NCI-H446 treated with DMSO at 0.1 percent for 48 hours (cell line): ENCODE measurements at regions not wholly inside any gene's neighbourhood (a gene's known extent, or its start where the extent isn't known, plus 50 kb on each side); places are given as distances from the start of the nearest gene placed in this dataset.
A peak's percentile ranks its signal among the peaks of the same experiment; 100 is the strongest.
"Not testable (repeated sequence)": the region's sequence is repeated elsewhere in the genome, so short reads cannot be mapped to it uniquely, and the experiment has no call there.

Source experiments
- DNase-seq: peaks from one replicate; lab custom pipeline; 2025; lab: John Stamatoyannopoulos, UW

DNA sequence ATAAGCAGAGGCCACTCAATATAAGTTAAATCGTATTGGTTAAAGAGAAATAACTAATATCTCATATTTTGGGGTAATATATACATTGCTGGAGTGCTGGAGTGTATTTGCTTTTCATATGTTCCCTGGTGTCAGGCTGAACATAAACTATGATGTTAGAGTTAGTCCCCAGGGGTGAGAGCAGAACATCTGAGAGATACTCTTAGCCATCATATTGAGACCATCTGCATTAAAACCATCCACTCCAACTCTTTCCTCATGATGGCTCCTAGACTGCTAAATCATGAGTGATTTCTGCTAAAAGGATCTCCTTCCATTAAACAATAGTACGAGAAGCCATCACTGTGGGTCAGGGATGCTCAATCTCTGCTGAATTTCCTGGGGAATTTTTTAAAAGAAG, 436.2 kb downstream of the DTWD2 start:
- no peak for DNase-seq

DNA sequence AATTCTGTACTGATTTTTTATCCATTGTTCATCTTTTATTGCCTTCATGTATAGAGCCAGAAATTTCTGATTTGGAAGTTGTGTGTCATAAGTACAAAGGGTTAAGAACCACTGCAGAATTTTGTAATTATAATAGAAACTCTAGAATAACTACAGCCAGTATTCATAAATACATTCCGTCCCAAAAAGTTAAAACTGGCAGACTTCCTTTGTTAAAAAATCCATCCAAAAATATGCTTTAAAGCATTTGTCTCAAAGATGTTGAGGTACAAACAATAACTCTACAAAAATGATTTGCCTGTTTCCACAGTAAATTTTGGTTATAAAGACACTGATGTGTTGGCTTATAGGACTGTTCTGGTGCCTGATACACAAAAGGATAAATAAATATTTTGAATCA, 436.6 kb downstream of the DTWD2 start:
- DNase-seq, result no peak

DNA sequence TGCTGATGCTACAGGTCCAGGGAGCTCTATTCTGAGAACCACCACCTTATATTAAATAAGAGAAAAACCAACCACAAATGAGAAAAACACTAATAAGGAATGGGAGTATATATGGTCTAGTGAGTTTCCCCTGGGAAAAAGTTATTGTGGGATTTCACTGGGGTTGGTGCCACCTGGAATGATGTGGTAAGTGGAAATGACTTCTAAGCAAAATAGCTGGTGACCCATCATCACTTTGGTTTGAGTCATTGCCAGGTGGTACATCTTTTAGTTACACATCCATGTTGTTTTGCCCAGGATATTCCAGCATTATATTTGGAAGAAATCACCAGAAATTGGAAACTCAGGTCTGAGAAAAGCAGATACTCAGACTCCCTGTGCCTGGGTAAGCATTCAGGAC, 437.3 kb downstream of the DTWD2 start:
- DNase-seq, result no peak

DNA sequence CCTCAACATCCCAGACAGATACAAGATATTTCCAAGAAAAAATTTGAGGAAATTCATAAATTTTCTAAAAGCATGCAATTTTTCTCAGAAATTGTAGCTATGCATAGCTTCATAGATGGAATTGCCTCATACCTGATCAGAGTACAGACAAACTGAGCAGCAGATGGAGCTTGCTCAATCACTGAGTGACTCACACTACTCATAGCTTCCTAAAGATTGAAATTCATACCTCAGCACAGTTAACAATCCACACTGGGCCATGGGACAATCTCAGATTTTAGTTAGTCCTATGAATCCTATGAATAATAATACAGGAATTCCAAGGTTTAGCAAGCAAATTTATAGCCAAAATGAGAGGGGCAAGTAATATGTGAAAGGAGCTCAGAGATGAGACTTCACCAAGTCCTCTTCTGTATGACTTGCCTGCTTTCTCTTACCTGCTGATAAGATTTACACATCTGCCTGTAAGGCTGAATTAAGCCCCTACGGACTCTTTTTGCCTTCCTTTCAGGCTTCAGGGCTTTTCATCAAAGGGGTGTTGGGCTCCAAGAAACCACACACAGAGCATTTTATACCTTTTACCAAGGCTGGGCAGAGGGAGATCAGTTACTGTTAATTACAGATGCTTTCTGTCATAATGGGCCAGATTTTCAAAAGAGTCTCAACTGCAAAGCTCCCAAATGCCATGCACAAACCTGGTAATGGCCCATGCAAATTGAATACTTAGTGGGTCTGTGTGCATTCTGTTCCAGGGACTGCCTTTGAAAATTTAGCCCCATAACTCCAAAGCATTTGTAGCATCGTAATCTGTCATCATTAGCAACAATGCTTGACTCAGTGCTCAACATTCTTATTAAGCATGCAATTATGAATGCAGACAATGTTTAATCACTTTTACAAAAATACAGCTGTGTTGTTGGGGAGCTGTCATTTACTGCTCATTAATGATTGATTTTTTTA, 439.3 kb downstream of the DTWD2 start:
- peak; percentile 66 for DNase-seq

DNA sequence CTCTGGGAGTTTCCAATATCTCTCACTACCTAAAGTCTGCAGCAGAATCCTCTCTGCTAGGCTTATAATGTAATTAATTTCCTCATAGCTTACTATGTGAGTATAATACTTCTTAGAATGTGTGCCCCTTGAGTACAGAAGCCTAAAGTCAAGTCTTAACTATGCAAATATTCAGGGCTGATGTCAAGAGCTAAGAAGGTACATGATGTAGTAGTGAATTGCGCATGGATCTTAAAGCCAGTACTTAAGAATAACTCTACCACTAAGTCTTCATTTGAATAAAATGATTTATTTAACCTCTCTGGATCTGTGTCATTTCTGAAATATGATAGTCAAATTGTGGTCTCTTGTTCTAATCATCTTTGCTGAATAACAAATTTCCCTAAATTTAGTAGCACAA, 442.9 kb downstream of the DTWD2 start:
- DNase-seq, result no peak

DNA sequence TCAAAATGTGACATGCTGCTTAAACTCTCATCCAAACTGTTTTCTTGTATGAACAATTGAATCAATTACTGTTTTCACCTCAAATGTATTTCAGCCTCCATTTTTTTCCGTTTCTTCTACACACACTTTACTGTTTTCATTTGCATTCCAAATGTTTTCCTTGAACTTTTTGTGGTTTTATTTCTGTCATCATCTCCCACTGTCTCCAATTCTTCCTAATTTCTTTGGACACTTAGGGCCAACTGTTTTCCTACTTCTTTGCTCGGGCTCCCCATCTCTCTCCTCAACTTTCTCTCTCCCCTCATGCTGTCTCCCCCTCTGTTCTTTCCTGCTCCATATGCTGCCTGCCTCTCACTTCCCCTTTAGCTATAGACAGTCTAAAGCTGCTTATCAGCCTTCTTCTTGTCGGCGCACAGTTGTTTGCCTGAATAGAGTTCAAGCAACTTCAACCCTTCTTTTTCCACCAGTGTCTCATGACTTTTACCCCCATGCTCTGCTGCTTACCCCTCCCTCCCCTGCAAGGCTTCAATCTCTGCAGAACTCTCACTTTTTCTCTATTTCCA, 443.4 kb downstream of the DTWD2 start:
- no peak for DNase-seq

DNA sequence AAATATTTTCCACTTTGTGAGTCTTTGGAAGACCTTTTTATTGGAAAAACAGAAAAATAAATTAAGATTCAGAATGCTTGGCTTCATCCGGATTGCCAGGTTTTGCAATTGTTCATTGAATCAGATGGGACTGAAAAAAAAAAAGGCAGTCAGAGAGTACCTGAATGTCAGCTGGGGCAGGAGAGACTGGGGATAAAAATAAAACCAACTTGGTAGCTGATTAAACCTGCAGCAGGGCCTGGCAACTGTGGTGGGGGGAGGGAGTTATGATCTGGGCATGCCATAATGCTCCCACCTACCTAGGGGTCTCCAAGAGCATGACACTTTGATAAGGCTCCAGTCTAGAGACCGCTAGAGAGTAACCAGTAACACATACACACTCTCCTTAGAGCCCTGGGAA, 454.4 kb downstream of the DTWD2 start:
- no peak for DNase-seq

DNA sequence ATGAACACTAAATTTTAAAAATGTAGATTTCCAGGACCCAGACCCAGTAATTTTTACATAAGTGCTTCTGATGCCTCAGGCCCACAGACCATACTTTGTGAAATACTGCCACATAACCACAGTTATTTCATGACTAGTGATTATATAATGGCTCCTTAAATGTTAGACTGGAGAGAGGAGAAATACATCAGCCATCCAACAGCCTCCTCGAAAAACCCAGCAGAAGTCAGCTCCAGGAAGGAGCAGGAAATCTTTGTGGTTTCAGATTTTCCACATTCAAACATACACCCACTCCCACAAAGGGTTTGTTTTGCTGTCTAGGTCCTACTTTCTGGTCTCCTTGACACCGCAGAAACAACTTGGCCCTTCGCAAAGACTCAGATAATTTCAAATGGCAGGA, 455.2 kb downstream of the DTWD2 start:
- DNase-seq, result no peak

DNA sequence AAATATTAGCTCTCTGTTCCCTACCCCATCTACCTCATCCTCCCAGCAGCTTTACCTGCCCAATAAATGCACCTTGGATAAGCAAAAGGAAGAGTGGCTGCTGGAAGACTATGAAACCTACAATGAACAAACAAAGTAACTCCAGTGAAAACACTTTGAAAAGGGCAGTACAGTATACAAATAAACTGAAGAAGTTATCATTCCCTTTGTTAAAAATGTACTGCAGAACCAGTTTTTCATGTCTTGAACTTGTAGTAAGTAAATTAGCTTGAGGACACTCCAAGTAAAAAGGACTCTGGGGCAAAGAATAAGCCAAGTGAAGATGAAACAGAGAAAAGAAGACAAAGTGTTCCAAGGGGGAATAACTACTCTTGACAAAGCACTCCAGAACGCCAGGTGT, 457.1 kb downstream of the DTWD2 start:
- no peak for DNase-seq

DNA sequence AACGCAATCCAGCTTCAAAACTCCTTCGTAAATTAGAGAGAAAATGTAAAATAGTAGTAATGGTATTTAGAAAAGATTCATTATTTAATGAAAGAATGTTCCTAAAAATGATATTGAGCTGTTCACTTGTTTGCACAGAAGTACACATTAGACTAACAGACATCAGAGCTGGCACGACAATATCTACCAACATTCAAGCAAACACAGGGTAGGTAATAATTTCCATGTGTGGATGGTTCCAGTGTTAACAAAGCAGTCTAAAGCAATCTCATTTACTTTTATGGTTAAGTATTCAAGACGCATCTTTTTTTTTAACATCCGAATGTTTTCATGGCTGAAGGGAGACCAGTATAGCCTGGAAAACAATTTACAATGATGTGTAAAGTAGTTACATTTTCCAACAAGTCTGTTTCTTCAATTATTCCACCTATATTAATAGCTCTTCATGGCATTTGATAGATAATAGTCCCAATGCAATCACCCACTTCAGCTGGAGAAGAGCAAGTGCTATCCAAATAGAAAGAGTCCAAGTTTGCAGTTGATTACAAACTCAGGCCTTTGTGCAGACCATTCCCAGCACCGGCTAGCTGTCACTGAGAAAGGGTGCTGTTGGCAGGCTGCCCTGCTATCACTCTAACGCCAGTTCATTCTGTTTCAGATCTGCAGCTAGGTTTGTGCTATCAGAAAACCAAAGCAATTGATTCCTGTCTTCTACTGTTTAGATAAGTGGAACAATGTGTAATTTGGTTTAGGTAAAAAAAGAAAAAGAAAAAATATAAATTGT, 458.8 kb downstream of the DTWD2 start:
- DNase-seq, result no peak

DNA sequence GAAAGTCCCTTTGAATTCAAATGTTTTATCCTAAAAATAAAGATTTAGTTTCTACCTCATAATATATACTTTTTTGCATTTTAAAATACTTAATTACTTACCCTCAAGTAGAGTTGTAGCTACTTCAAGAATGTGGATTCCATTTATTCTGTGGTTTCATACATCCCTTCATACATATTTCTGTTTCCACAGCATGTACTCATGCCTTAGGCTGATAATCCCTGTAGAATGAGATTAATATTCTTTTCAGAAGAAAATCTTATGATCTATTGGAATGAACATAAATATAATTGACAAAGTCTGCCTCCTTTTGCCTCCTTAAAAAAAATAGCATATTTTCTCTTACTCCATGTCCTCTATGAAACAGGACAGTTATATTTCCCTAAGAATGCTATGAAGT, 465.7 kb downstream of the DTWD2 start:
- DNase-seq, result no peak

DNA sequence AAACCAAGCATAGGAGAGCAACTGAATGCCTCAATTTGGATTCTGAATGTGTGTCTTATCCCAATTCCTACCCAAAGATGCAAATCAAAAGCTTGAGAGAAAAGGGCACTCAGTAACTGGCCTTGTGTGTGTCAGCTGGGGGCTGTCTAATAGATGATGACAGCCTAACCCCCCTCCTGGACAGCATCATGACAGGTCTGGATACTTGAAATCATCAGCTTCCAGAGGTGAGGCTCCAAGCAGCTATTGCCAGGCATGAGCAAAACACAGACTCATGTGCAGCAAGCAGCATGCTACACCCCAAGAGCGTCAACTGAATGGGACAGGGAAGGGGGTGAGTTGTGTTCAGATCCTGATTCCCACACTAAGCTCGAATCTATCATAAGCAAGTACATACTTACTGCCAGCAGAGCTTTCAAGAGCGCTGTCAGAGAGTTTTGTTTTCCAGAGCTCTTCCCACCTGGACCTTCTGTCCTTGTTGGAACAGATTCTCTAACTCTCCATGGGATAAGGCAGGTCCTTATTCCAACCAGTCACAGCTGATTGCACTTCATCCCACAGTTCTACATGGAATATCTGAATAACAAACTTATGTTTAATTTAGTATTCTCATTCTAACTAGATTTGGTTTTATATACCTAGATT, 467.5 kb downstream of the DTWD2 start:
- peak; percentile 34 for DNase-seq

DNA sequence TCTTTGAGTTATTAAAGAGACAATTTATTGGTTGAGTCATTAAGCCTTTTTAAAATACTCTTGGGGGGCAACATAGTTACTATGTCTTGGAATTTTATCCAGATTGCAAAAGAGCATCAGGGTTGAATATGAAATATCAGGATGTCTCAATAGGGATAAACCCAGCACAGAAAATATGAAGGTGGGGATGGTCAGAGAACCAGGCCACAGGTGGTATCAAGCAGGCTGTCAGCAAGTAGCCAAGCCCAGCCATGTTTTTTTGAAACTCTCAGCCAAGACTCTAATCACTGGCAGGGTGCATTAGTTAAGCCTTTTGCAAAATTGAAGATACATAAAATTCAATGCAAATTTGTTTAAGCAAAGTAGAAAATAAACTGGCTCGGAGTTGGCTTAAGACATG, 468.9 kb downstream of the DTWD2 start:
- peak; percentile 24 for DNase-seq

DNA sequence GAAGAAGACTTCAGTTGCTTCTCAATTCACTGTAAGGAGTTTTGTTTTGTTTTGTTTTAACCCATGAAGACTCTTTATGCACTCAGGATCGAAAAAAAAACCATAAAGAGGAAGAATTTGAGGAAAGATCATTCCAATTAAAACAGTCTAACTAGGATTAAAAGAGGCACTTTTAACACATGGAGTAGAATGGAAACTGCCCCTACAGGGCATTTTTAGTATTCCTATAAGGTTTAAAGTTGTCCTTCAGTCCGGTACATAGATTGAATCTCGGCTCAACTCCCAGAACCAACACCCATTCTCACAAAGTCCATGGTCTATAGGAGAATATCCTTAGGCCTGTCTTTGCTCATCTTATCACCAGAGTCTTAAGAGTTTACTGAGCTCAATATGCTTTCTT, 469.6 kb downstream of the DTWD2 start:
- no peak for DNase-seq

DNA sequence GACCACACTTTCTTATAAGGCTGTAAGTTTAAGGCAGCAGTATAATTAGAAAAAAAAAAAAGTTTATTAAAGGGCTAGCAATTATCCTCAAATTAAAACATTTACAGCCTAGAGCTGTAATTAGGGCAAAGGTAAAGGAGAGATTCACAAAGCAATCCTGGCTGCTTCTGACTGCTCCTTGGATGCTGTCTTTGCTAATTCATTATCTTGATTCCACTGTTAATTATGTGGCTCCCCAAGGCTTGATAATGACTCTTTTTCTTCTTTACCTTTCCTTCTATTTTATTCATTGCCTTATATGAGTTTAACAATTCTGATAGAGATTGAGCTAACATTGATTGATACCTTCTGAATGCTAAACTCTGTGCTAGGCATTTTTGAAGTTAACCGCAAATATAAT, 476.5 kb downstream of the DTWD2 start:
- DNase-seq, result no peak

DNA sequence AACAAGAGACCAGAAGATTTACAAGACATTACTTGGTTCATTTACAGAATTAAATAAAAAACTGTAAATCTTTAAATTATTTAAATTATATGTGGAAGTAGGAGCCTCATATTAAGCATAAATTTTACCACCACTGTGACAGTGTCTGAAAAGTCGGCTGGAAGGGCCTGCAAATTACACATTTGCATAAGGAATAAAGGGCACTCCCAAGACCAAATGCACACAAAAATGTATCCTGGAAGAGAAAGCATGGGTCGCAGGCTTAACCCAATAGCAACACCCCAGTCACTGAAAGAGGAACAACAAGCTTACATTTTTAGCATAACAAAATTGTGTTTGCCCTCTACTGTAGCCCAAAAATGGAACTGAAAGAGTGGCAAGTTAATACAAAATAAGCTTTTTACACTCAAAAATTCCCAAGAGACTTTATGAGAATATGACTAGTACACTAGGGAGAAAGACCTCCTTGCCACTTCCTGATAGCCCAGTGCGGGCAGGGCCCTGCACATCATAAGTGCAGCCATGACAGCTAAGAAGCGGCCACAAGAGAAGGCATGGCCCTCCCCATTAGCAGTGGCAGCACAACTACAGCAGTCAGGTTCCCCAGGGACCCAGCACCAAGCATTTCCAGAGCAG, 482.0 kb downstream of the DTWD2 start:
- DNase-seq, result no peak

DNA sequence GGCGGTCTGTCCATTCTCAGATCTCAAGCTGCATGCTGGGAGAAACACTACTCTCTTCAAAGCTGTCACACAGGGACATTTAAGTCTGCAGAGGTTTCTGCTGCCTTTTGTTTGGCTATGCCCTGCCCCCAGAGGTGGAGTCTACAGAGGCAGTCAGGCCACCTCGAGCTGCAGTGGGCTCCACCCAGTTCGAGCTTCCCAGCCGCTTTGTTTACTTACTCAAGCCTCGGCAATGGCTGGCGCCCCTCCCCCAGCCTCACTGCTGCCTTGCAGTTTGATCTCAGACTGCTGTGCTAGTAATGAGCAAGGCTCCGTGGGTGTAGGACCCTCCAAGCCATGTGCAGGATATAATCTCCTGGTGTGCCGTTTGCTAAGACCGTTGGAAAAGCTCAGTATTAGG, 486.1 kb downstream of the DTWD2 start:
- not testable (repeated sequence) for DNase-seq

DNA sequence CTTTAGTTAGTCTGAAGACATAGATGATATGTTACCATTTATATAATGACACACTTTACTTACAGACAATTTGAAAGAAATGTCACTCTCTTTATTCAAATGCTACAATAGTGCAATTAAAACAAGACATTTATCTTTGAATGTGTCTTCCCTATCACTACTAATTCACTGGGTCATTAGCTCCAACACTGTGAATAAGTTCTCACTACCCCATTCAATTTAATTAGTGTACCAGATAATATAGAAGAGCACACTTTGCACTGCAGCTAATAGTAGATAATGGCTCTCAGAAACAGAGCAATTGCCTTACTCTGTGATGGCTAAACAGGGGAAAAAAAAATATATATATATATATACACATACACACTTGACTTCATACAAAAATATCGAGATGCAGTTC, 497.0 kb downstream of the DTWD2 start:
- DNase-seq, result no peak

DNA sequence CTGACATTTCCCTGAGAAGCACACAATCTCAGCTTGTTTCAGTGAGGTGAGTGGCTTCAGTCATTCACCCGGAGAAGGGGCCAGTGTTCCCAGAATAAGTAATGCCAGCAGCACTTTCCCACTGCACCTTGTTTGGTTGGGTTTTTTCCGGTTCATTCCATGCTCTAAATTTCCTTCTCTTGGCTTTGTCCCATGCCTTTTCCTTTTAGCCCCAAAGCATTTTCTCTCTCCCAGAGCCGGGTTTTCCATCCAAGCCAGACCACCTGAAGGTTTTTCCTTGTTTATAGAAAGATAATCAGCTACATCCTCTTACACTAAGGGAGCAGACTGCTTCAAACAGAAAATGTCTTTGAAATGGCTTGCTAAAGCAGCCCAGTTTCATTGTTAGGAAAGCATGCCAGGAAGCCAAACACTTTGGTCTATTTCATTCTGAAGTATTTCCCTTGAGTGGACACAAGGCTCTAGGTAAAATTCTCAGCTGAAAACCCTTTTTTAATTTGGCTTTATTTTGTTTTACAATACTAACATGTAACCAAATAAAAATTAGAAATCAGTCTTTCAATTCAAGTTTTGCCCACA, 501.6 kb downstream of the DTWD2 start:
- no peak for DNase-seq

DNA sequence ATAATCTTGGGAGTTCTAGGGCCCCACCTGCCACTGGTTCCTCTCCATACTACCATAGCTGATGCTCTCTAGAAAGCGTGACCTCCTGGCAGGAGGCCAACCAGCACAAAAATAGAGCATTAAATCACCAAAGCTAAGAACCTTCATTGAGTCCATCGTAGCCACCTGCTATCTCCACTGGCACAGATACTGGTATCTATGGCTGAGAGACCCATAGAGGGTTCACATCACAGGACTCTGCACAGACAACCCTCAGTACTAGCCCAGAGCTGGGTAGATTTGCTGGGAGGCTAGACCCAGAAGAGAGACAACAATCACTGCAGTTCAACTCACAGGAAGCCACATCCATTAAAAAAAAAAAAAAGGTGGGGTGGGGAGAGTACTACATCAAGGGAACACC, 509.1 kb downstream of the DTWD2 start:
- no peak for DNase-seq

DNA sequence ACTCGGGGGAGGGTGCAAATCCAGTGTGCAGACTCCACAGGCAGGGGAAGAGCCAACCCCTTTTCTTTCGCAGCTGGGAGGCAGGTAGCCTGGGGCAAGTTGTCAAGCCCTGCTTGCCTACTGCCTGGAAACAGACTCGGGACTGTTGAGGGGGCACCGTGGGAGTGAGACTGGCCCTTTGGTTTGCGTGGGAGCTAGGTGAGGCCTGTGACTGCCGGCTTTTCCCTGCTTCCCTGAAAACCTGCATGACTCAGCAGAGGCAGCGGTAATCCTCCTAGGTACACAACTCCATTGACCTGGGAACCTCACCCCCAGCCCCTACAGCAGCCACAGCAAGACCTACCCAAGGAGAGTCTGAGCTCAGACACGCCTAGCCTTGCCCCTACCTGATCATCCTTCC, 509.5 kb downstream of the DTWD2 start:
- no peak for DNase-seq

DNA sequence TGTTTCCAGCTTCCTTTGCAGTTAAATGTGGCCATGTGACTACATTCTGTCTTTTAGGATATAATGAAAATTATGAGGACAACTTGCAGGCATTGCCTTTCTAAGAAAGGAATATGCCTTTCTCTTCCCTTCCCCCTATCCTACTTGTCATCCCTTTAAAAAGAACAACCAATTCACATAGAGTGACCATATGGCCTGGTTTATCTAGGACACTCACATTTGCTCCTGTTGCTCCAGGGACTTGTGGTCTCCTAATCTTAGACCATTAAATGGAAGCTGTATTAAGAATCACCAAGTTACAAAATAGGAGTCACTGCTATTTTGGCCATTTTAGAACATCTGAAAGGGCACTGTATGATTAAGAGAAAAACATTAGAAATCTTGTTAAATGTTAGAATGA, 520.3 kb downstream of the DTWD2 start:
- DNase-seq, result no peak
